Right lobe of liver (tissue), 4 donors: ENCODE measurements at regions not wholly inside any gene's neighbourhood (a gene's known extent, or its start where the extent isn't known, plus 50 kb on each side); places are given as distances from the start of the nearest gene placed in this dataset.

Experiments
- CTCF ChIP-seq, 4 donors: fragments of 200-600 bp in 3 of 4; fragments of 450-650 bp in 1 of 4; IDR thresholded peaks; one replicate each; pipeline versions ENCODE4 v1.5.1 to v1.8.0; 2016 to 2022; ENCODE audit warnings: antibody characterized with exemption in 4 of 4, mild to moderate bottlenecking in 2 of 4
- POLR2A ChIP-seq: fragments of 450-650 bp; IDR thresholded peaks from one replicate; pipeline ENCODE4 v1.6.1; 2017; ENCODE audit warnings: antibody characterized with exemption, mild to moderate bottlenecking
- donor health status: DM: no; HTN: no; CAD: no.
- donor health status: DM: no; HTN: no; CAD: no.
- donor health status: DM: no; HTN: yes; CAD: no.

GRCh38 chr1:23609971-23610370, 50.7 kb upstream of the ID3 start:
- TF ChIP-seq CTCF (IDR thresholded peaks at IDR 0.05) (no peak), POLR2A (no peak)
